NT2/D1 (cell line): ENCODE measurements at regions not wholly inside any gene's neighbourhood (a gene's known extent, or its start where the extent isn't known, plus 50 kb on each side); places are given as distances from the start of the nearest gene placed in this dataset.

Experiments used
- SUZ12 ChIP-seq: IDR thresholded peaks from 2 replicates; pipeline ENCODE4 v1.6.1; 2011; ENCODE audit not compliant: insufficient read length, insufficient read depth; ENCODE audit errors: extremely low read depth
- YY1 ChIP-seq: IDR thresholded peaks from 2 replicates; pipeline ENCODE4 v1.6.1; 2011; ENCODE audit not compliant: insufficient read length, insufficient read depth
- ZNF274 ChIP-seq: IDR thresholded peaks from 2 replicates; pipeline ENCODE4 v1.6.1; 2011; ENCODE audit warnings: mild to moderate bottlenecking, low read depth, low read length

- TF ChIP-seq YY1 (no peak), ZNF274 (no peak), SUZ12 (no peak)
Measured at GRCh38 chr13:55190996-55191395, 1949.7 kb upstream of the PRR20A start.
